AG09319 (cell line): ENCODE measurements at regions not wholly inside any gene's neighbourhood (a gene's known extent, or its start where the extent isn't known, plus 50 kb on each side); places are given as distances from the start of the nearest gene placed in this dataset.

Source experiments
- DNase-seq: peaks from one replicate; pipeline ENCODE4 v3.0.0-alpha.2; 2010; ENCODE audit warnings: low read depth; ENCODE audit errors: extremely low read depth
- CTCF ChIP-seq: IDR thresholded peaks from 2 replicates; pipeline ENCODE4 v1.5.1; 2011; ENCODE audit warnings: low read depth, mild to moderate bottlenecking, inconsistent platforms, low read length, moderate library complexity

- no peak for TF ChIP-seq CTCF
- DNase-seq, result no peak
These were observed 55.9 kb upstream of the SLIT3 start for GRCh38 chr5:169356811-169357210.

GRCh38 chr5:169356181-169356580 lies 55.2 kb upstream of the SLIT3 start:
- no peak for TF ChIP-seq CTCF
- no peak for DNase-seq

GRCh38 chr5:169354921-169355320 lies 54.0 kb upstream of the SLIT3 start:
- TF ChIP-seq CTCF, result no peak
- no peak for DNase-seq

- TF ChIP-seq CTCF, result no peak
- no peak for DNase-seq
These were observed 53.3 kb upstream of the SLIT3 start for GRCh38 chr5:169354263-169354662.

GRCh38 chr5:169352901-169353300 lies 52.0 kb upstream of the SLIT3 start:
- TF ChIP-seq CTCF, result no peak
- DNase-seq, result no peak

- no peak for TF ChIP-seq CTCF
- no peak for DNase-seq
These were observed 50.8 kb upstream of the SLIT3 start for GRCh38 chr5:169351721-169352120.

GRCh38 chr5:169350759-169351240 lies 49.9 kb upstream of the SLIT3 start:
- DNase-seq, result peak; percentile 94
- TF ChIP-seq CTCF, result no peak
